Naive B cell (primary cell): ENCODE measurements at regions not wholly inside any gene's neighbourhood (a gene's known extent, or its start where the extent isn't known, plus 50 kb on each side); places are given as distances from the start of the nearest gene placed in this dataset.

Experiments
- ATAC-seq, 2 donors: fragments of 150-1000 bp; cut with Tn5 transposase; 2 replicates each; pipeline ENCODE4 v1.10.0; 2021; ENCODE audit warnings: low read depth in 2 of 2, mild to moderate bottlenecking in 2 of 2, moderate library complexity in 2 of 2
- DNase-seq: peaks from one replicate; pipeline ENCODE4 v3.0.0; 2022
- H3K27ac Mint-ChIP-seq, 6 donors: one replicate each; pipeline ENCODE4 v1.8.0; 2020 to 2022; ENCODE audit warnings: mild to moderate bottlenecking in 6 of 6, mixed read lengths in 6 of 6, moderate library complexity in 5 of 6, inconsistent platforms in 2 of 6
- H3K27me3 Mint-ChIP-seq, 3 donors: one replicate each; pipeline ENCODE4 v1.8.0; 2021 to 2022; ENCODE audit warnings: mixed read lengths in 3 of 3, mild to moderate bottlenecking in 1 of 3
- H3K36me3 Mint-ChIP-seq, 2 donors: one replicate each; pipeline ENCODE4 v1.8.0; 2020 to 2022; ENCODE audit warnings: mixed read lengths in 2 of 2, inconsistent platforms in 1 of 2, mild to moderate bottlenecking in 1 of 2
- H3K4me1 Mint-ChIP-seq, 3 donors: one replicate each; pipeline ENCODE4 v1.8.0; 2020 to 2022; ENCODE audit warnings: mixed read lengths in 3 of 3, inconsistent platforms in 1 of 3, mild to moderate bottlenecking in 1 of 3, moderate library complexity in 1 of 3
- H3K4me3 Mint-ChIP-seq, 8 donors: one replicate each; pipeline ENCODE4 v1.8.0; 2020 to 2022; ENCODE audit warnings: mild to moderate bottlenecking in 8 of 8, mixed read lengths in 8 of 8, moderate library complexity in 8 of 8, inconsistent platforms in 2 of 8
- H3K9me3 Mint-ChIP-seq, 7 donors: one replicate each; pipeline ENCODE4 v1.8.0; 2020 to 2022; ENCODE audit warnings: mixed read lengths in 7 of 7, mild to moderate bottlenecking in 5 of 7, inconsistent platforms in 2 of 7, moderate library complexity in 1 of 7

DNA sequence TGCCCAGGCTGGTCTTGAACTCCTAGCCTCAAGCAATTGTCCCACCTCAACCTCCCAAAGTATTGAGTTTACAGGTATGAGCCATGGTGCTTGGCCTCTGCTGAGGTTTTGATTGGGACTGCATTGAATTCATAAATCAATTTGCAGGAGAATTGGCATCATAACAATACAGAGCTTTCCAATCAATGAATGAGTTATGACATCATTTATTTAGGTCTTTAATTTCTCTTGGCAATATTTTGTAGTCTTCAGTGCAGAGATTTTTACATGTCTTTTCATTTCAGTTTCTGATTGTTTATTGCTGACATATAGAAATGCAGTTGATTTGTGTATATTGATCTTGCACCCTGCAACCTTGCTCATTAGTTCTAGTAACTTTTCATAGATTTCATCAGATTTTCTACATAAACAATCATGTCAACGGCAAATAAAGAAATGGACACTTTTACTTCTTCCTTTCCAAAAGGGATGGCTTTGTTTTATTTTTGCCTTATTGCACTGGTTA, 119.9 kb downstream of the TFCP2L1 start:
- Mint-ChIP-seq H3K4me3 (no peak overlapping the region), H3K27me3 (peaks cover 0 to 3% (median 0%) of the 10 kb centered on the region in 3 donors), H3K36me3 (peaks cover 0 to 5% of the 10 kb centered on the region in 2 donors), H3K9me3 (peaks cover 0 to 31% (median 19%) of the 10 kb centered on the region in 7 donors), H3K4me1 (no peaks in the 10 kb centered on the region), H3K27ac (no peak overlapping the region)
- ATAC-seq (no peak), DNase-seq (no peak)
